Testis (tissue), 2 donors: ENCODE measurements at regions not wholly inside any gene's neighbourhood (a gene's known extent, or its start where the extent isn't known, plus 50 kb on each side); places are given as distances from the start of the nearest gene placed in this dataset.

Source experiments
- DNase-seq: peaks from one replicate; pipeline ENCODE4 v3.0.0-alpha.2; 2019
- H3K27ac ChIP-seq, 2 donors: fragments of 200-600 bp; sonication (generic); one replicate each; pipeline ENCODE4 v1.5.1; 2019
- H3K27me3 ChIP-seq: fragments of 200-600 bp; sonication (generic); one replicate; pipeline ENCODE4 v1.5.1; 2019
- H3K36me3 ChIP-seq: fragments of 200-600 bp; sonication (generic); one replicate; pipeline ENCODE4 v1.5.1; 2017; ENCODE audit warnings: low read depth; ENCODE audit errors: missing control alignments
- H3K4me1 ChIP-seq: fragments of 200-600 bp; sonication (generic); one replicate; pipeline ENCODE4 v1.5.1; 2019
- H3K4me3 ChIP-seq, 2 donors: fragments of 200-600 bp; sonication (generic); one replicate each; pipeline ENCODE4 v1.5.1; 2017 to 2019
- H3K9me3 ChIP-seq: fragments of 200-600 bp; sonication (generic); one replicate; pipeline ENCODE4 v1.5.1; 2017
- POLR2A ChIP-seq: fragments of 450-650 bp; IDR thresholded peaks from one replicate; pipeline ENCODE4 v1.6.1; 2017; ENCODE audit warnings: antibody characterized with exemption, mild to moderate bottlenecking, moderate library complexity
- WGBS, 2 donors: methylation state at CpG; one replicate each; pipeline ENCODE4 v1.1.5; 2018; 5-methylcytosine and 5-hydroxymethylcytosine counted together
- intact Hi-C: fragments of 100-400 bp; cut with DNase I; formaldehyde crosslinking; loops from one replicate; pipeline ENCODE4 v1.15.1; 2023; ENCODE audit warnings: low total_unique reads
- TF ChIP-seq, protein P1 (sequence below), 3 experiments: fragments of 450-650 bp in 2 of 3; fragments of 200-600 bp in 1 of 3; sonication (generic) in 1 of 3; IDR thresholded peaks; one replicate each; pipeline ENCODE4 v1.5.1; 2016 to 2019; ENCODE audit warnings: antibody characterized with exemption in 3 of 3, mild to moderate bottlenecking in 2 of 3, moderate library complexity in 1 of 3

DNA sequence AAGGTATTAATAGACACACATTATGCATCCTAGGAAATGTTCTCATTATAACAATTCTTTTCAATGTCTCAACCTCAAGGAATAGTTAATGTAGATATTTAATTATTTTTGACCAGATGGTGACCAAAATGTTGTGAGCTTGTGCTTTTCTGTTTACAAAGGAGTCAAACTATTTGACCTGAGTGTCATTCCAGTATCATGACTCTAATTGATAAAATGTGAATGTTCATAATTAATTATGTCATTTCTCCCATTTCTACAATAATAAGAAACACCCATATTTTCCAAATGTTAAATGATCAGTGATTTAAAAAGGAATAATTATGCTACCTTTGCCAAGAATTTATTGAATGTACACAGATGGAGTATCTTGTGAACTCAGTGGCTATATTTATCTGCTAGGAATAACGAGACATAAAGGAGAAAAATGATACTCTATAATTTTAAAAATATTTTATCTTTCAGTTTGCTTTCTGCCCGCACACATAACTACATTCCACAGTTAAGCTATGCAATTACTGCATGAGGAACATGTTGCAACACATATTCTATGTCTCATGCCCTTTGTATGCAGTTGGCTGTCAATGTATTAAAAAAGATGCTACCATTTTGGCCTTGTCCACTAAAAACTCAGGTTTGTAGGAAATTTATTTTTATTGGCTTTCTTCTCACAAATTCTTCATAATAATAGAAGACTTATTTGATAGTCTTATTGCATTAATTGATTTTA is 376.7 kb upstream of the CCDC179 start:
- intact Hi-C loops: no loop called here
- Histone ChIP-seq H3K4me1 (no peaks in the 10 kb centered on the region), H3K9me3 (no peaks in the 10 kb centered on the region), H3K4me3 (no peak overlapping the region), H3K27me3 (no peaks in the 10 kb centered on the region), H3K36me3 (no peaks in the 10 kb centered on the region), H3K27ac (no peak overlapping the region)
- DNase-seq: no peak
- WGBS, 2 donors: 46 to 62% methylated on average over 2 of the region's 2 CpGs
- TF ChIP-seq, protein P1, sequence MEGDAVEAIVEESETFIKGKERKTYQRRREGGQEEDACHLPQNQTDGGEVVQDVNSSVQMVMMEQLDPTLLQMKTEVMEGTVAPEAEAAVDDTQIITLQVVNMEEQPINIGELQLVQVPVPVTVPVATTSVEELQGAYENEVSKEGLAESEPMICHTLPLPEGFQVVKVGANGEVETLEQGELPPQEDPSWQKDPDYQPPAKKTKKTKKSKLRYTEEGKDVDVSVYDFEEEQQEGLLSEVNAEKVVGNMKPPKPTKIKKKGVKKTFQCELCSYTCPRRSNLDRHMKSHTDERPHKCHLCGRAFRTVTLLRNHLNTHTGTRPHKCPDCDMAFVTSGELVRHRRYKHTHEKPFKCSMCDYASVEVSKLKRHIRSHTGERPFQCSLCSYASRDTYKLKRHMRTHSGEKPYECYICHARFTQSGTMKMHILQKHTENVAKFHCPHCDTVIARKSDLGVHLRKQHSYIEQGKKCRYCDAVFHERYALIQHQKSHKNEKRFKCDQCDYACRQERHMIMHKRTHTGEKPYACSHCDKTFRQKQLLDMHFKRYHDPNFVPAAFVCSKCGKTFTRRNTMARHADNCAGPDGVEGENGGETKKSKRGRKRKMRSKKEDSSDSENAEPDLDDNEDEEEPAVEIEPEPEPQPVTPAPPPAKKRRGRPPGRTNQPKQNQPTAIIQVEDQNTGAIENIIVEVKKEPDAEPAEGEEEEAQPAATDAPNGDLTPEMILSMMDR (IDR thresholded peaks at IDR 0.05): no peak
- no peak for TF ChIP-seq POLR2A

DNA sequence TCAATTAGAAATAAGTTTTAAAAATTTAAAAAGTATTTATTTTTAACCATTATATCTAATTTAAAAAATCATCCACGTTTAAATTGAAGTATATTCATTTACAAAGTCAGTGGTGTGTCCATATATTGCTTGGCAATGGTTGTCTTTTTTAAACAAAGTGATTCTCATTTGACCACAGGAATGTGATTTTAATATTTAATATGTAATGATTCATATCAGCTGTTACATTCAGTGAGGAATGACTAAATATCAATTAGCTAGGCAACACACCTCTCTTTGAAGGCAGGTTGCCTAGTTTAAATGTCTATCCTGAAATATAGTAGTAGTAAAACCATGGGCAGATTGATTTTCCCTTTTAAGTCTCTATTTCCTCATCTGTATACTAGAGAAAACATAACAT is 392.2 kb upstream of the CCDC179 start:
- intact Hi-C loops: no loop called here
- no peak overlapping the region for H3K27ac ChIP-seq
- no peaks in the 10 kb centered on the region for H3K4me1 ChIP-seq
- no peaks in the 10 kb centered on the region for H3K9me3 ChIP-seq
- WGBS, 2 donors: 60 to 82% methylated on average over 1 of the region's 1 CpG
- H3K4me3 ChIP-seq: no peak overlapping the region
- TF ChIP-seq, protein P1 (IDR thresholded peaks at IDR 0.05): no peak
- TF ChIP-seq POLR2A: no peak
- DNase-seq: no peak
- no peaks in the 10 kb centered on the region for H3K36me3 ChIP-seq
- no peaks in the 10 kb centered on the region for H3K27me3 ChIP-seq

DNA sequence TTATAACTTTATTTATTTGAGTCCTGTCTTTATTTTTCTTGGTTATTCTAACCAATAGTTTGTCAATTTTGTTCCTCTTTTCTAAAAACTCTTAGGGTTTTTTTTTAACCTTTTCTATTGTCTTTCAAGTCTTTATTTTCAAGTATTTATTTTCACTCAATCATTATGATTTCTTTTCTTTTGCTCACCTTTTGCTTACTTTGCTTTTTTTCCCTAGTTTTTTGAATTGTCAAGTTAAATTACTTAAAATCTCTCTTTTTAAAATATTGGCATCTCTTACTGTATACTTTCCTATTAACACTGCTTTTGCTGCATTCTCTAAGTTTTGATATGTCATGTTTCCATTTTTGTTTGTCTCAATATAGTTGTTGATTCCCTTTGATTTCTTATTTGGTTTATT is 396.8 kb upstream of the CCDC179 start:
- Histone ChIP-seq H3K36me3 (no peaks in the 10 kb centered on the region), H3K27ac (no peak overlapping the region), H3K4me1 (no peaks in the 10 kb centered on the region), H3K4me3 (no peak overlapping the region), H3K27me3 (no peaks in the 10 kb centered on the region), H3K9me3 (no peaks in the 10 kb centered on the region)
- intact Hi-C loops: no loop called here
- no peak for DNase-seq
- no peak for TF ChIP-seq POLR2A
- TF ChIP-seq, protein P1 (IDR thresholded peaks at IDR 0.05): no peak

DNA sequence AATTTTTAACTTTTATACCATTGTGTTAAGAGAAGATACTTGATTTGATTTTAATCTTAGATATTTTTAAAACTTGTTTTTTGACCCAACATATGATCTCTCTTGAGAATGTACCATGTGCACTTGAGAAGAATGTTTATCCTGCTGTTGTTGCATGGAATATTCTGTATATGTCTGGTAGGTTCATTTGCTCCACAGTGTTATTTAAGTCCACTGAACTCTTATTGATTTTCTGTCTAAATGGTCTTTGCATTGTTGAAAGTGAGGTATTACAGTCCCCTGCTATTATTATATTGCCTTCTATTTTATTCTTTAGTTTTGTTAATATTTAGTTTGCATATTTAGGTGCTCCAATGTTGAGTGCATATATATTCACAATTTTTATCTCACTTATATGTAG is 397.3 kb upstream of the CCDC179 start:
- H3K36me3 ChIP-seq: no peaks in the 10 kb centered on the region
- no peaks in the 10 kb centered on the region for H3K4me1 ChIP-seq
- DNase-seq: no peak
- H3K4me3 ChIP-seq: no peak overlapping the region
- intact Hi-C loops: no loop called here
- H3K27ac ChIP-seq: no peak overlapping the region
- TF ChIP-seq, protein P1 (IDR thresholded peaks at IDR 0.05): no peak
- TF ChIP-seq POLR2A: no peak
- no peaks in the 10 kb centered on the region for H3K9me3 ChIP-seq
- no peaks in the 10 kb centered on the region for H3K27me3 ChIP-seq

DNA sequence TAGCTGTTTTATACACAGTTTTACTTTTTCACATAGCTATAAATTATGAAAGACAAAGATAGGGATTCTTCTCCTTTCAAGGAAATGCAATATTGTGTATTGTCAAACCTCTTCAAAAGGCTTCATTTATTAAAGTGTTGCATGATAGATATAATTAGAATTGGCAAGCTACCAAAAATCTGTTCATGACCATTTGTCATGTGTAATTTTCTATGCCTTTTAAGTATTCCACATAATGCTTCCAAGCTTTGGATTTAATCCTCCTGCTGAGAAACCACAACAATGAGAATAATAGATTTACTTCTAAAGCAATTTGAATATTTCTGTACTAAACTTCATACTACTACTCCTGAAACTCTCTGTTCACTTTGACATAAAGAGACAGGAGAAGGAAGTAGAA is 403.2 kb upstream of the CCDC179 start:
- Histone ChIP-seq H3K4me1 (no peaks in the 10 kb centered on the region), H3K9me3 (no peaks in the 10 kb centered on the region), H3K27me3 (no peaks in the 10 kb centered on the region), H3K36me3 (no peaks in the 10 kb centered on the region), H3K27ac (no peak overlapping the region), H3K4me3 (no peak overlapping the region)
- DNase-seq: no peak
- TF ChIP-seq, protein P1 (IDR thresholded peaks at IDR 0.05): no peak
- no peak for TF ChIP-seq POLR2A
- intact Hi-C loops: no loop called here
